GM12891 (cell line): ENCODE measurements at regions not wholly inside any gene's neighbourhood (a gene's known extent, or its start where the extent isn't known, plus 50 kb on each side); places are given as distances from the start of the nearest gene placed in this dataset.
A peak's percentile ranks its signal among the peaks of the same experiment; 100 is the strongest.
"Not testable (repeated sequence)": the region's sequence is repeated elsewhere in the genome, so short reads cannot be mapped to it uniquely, and the experiment has no call there.

Experiments used
- DNase-seq: peaks from one replicate; pipeline ENCODE4 v3.0.0; 2011; ENCODE audit warnings: low spot score; ENCODE audit not compliant: insufficient read length
- FAIRE-seq: peaks from 2 replicates; lab custom pipeline; 2011; peaks lifted over from hg19 to GRCh38; lab: Jason Lieb, UNC
- PAX5 ChIP-seq: IDR thresholded peaks from 2 replicates; pipeline ENCODE4 v1.6.1; 2011; ENCODE audit warnings: low read length, moderate library complexity, mild to moderate bottlenecking; ENCODE audit not compliant: insufficient read depth, severe bottlenecking
- POLR2A ChIP-seq: IDR thresholded peaks from 2 replicates; pipeline ENCODE4 v1.6.1; 2011; ENCODE audit warnings: low read depth, low read length, control low read depth
- POLR2AphosphoS5 ChIP-seq: IDR thresholded peaks from 2 replicates; pipeline ENCODE4 v1.6.1; 2011; ENCODE audit warnings: low read depth, low read length, control low read depth
- POU2F2 ChIP-seq: IDR thresholded peaks from 2 replicates; pipeline ENCODE4 v1.6.1; 2011; ENCODE audit warnings: low read depth, mild to moderate bottlenecking, control low read depth, low read length, moderate library complexity
- SPI1 ChIP-seq: IDR thresholded peaks from 2 replicates; pipeline ENCODE4 v1.6.1; 2011; ENCODE audit warnings: low read depth, low read length, control low read depth
- TAF1 ChIP-seq: IDR thresholded peaks from 2 replicates; pipeline ENCODE4 v1.6.1; 2011; ENCODE audit warnings: low read depth, low read length, control low read depth

DNA sequence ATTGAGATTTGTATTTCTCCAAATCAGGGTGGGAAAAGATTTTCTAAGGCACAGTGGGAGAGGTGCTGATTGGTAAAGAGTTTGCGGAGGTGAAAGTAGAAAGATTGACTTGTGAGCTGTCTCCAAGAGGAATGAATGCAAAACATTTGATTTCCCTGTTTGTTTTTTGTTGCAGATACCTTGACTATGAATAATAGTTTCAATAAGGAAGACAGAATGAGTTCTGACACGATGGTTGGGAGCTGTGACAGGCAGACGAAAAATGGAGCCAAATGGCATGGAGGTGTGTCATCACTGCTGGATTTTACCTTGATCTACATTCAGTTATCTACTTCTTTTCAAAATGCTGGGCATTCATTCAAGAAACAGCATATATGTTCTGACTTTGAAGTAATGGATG is 145.1 kb downstream of the NFKBIZ start:
- TF ChIP-seq SPI1 = no peak
- no peak for TF ChIP-seq POLR2AphosphoS5
- no peak for TF ChIP-seq POU2F2
- DNase-seq (no peak), FAIRE-seq (no peak)

DNA sequence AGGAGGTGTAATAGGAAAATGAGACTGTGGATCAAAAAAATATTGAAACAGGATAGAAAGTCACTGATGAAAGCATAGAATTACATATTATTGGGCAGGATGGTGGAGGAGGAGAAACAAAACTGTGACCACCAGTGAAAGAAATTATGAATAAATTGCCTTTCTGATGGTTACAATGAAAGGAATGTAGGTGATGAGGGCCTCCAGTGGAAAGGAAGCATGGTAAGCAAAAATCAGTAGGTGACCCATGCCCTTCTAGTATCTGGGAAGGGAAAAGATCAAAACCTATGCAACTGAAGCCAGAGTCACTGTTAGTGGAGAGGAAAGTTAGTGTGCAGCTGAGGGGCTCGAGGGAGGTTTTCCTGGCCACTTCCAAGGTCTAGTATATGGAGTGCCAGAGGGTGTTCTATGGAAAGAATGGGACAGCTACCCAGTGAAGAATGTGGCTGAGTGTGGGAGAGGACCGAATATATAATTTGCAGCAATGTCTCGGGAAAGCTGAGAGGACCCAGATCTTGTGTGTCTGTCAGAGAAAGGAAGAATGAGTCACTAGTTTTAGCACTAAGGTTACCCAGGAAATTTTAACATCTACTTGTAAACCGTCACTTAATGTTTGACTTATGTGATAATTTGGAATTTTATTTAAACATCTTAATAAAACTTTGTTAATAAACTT is 146.2 kb downstream of the NFKBIZ start:
- FAIRE-seq (peak; percentile 73), DNase-seq (no peak)
- no peak for TF ChIP-seq POU2F2

DNA sequence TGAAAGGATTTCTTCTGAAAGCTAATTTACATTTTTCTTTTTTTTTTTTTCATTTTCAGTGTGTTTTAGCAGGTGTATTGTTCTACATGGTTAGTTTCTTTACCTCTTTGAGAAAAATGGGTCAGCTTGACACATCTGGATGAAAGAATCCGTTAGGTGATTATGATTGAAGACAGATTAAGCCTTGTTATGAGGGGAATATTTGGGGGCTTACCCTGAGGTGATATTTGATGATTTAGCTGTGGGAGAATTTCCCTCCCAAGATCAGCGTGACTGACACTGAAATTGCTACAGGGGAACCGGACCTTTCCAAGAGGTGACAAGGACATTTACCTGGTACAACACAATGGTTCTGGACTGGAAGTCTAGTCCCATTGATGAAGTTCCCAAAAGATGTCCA is 147.5 kb downstream of the NFKBIZ start:
- FAIRE-seq = peak; percentile 79
- DNase-seq = no peak
- TF ChIP-seq SPI1 (peak; percentile 61), PAX5 (no peak)

DNA sequence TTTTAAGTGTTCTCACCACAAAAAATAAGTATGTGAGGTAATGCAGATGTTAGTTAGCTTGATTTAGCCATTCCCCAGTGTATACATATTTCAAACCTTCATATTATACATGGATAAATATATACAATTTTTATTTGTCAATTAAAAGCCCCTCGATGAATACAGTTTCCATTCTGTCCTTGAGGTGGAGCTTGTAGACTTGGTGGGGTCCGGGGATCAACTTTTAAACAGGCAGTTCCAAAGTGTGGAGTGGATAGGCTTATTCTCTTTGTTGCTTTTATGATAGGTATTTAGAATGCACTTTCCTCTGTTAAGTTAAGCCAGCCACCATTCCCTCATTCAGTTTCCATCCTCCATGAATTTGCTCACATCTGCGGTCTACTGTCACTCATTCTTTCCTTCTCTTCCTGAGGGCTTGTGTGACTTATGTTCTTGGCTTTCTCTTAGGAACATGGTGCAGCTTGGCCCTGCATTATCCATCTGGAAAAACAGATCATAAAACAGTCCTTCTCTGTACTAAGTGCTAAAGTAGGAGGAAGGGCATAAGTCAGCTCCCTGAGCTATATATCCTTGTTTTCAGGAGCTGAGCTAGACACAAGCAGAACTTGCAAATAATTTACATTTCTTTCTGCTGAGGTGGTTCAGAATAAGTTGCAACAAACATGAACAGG is 149.1 kb downstream of the NFKBIZ start:
- DNase-seq = no peak
- peak; percentile 31 for FAIRE-seq
- TF ChIP-seq PAX5 = no peak
- TF ChIP-seq POLR2AphosphoS5 = no peak
- no peak for TF ChIP-seq SPI1
- no peak for TF ChIP-seq TAF1
- TF ChIP-seq POU2F2 = no peak
- no peak for TF ChIP-seq POLR2A

DNA sequence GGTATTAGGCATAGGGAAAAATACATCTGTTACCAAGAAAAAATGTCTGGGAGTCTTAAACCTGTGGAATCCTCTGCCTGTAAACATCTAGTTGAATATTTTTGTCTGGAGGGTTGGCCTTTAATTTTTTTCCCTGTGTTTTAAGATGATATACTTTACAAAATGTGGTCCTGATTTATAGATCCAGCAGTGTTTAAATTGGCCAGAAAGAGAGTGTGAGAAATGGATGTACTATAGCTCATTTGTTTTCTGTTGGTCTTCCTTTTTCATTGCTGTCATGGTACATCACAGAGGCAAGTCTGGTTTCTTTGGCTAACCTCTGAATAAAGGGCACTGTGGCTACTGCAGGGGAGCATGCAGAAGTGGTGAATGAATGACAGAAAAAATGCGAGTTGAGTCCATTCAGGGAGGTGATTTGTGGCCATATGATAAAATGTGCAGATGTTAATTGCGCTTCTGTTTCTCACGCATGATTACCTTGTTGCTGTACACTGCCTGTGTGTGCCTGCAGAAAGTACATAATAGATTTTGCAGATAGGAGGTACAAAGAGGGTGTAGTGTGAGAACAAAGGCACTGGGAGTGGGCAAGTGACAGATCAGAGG is 150.0 kb downstream of the NFKBIZ start:
- TF ChIP-seq POLR2A = no peak
- TF ChIP-seq PAX5 = no peak
- DNase-seq (no peak), FAIRE-seq (peak; percentile 92)

DNA sequence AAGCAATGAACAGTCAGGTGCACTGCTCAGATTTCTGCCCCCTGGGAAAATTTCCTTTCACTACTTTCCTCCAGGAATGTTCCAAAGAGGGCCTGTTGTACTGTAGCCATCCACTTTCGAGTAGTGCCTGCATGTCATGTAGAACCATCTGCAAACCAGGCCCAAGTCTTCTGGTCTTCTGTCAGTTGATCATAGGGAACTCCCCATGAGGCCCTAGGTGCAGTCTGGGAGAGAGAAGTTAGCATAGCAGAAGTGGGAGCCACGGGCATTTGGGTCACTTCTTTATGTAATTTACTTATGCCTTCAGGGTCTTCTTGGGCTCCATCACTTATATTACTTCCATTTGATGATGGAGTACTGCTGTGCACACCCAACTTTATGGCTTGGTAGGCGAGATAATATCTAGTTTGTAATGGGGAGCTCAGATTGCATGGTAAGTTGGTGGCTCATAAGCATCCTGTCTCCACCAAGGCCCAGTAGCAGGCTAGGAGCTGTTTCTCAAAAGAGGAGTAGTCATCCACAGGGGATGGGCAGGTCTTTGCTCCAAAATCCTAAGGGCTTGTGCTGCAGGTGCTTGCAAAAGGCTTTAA is 151.4 kb downstream of the NFKBIZ start:
- FAIRE-seq (no peak), DNase-seq (no peak)
- TF ChIP-seq TAF1 (no peak), SPI1 (peak; percentile 58; the same call in 1 of the 2 replicates), POLR2AphosphoS5 (no peak)

DNA sequence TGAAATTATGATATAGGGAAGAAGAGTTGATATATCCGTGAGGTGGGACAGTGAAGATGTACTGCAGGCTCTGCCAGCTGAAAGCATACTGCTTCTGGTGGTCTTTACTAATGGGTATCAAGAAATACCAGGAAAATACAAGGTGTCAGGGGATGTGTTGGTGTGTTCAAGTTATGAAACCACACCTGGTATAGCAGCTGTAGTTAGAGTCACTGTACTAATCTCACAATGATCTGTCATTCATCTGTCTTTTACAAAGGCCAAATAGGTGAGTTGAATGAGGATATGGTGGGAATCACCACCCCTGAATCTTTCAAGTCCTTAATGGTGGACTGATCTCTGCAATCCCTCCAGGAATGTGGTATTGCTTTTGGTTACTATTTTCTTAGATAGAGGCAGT is 152.7 kb downstream of the NFKBIZ start:
- DNase-seq (no peak), FAIRE-seq (peak; percentile 45)
- TF ChIP-seq POLR2A = no peak
- no peak for TF ChIP-seq SPI1
- no peak for TF ChIP-seq PAX5
- no peak for TF ChIP-seq POU2F2
- no peak for TF ChIP-seq TAF1
- TF ChIP-seq POLR2AphosphoS5 = no peak

DNA sequence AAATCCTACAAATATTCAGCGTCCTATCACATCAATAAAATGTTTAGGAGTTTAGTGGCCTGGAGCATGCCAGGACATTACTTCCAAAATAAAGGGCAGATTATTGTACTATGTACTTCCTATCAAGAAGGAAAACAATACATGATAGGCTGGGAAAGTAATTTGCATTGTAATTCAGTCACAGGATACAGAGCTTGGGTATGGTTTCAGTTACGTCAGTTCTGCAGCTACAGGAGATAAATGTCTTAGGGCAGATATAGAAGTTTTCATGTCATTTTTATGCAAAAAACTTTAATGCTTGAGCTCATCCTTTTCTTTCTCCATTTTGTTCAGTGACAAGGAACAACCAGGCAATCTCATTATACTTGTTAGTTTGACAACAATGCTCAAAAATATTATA is 155.2 kb downstream of the NFKBIZ start:
- DNase-seq (no peak), FAIRE-seq (no peak)
- TF ChIP-seq SPI1 (no peak), POLR2A (no peak), POU2F2 (no peak), PAX5 (no peak), POLR2AphosphoS5 (no peak), TAF1 (no peak)

DNA sequence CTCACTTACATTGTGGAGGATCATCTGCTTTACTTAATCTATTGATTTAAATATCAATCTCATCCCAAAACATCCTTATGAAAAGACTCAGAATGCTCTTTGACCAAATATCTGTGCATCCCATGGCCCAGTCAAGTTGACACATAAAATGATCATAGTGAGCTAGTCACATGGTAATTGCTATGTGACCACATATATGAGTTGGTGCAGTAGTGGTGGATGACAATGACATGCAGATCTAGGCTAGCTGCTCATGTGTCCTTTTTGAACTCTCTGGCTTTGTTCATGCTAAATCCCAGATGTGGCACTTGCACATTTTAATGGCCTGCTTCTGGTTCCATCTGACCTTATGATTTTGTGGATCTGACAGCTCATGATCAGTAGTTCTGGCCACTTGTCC is 156.2 kb downstream of the NFKBIZ start:
- FAIRE-seq (peak; percentile 45), DNase-seq (no peak)
- TF ChIP-seq PAX5 (no peak), POLR2A (no peak), TAF1 (no peak), SPI1 (no peak), POLR2AphosphoS5 (no peak), POU2F2 (no peak)

DNA sequence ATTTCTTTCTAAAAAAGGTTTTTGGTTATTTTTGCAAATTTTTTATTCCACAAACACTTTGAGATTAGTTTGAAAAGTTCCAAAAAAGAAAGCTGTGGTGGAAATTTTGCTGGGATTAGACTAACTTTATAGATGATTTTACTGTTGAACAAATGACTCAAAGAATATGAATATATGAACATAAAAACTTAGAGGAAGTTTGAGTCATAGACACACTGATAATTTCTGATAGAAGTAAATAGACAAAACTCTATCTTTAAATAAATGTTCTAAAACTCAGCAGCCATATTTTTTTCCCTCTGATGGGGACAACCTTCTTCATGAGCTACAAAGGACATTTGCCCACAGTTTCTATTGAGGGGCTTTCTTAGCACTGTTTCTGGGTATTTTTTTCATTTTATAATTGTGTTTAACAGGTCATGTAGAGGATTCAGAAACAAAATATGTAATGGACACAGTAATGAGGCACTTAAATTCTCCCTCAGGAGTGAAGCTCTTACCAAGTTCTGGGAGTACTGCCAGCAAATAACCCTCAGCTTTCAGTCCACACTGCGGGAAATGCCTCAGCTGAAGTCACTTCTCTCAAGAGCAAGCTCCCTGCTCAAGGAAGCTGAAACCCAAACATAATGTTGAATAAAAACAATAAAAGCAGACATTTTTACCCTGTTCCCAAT is 157.6 kb downstream of the NFKBIZ start:
- no peak for DNase-seq
- TF ChIP-seq SPI1 = no peak
- TF ChIP-seq POLR2A = no peak
- TF ChIP-seq TAF1 = no peak
- no peak for TF ChIP-seq PAX5
- TF ChIP-seq POLR2AphosphoS5 = no peak
- no peak for TF ChIP-seq POU2F2
- no peak for FAIRE-seq

DNA sequence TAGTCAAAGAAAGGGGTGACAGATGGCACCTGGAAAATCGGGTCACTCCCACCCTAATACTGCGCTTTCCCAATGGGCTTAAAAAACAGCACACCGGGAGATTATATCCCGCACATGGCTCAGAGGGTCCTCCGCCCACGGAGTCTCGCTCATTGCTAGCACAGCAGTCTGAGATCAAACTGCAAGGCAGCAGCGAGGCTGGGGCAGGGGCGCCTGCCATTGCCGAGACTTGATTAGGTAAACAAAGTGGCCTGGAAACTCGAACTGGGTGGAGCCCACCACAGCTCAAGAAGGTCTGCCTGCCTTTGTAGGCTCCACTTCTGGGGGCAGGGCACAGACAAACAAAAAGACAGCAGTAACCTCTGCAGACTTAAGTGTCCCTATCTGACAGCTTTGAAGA is 159.1 kb downstream of the NFKBIZ start:
- FAIRE-seq, DNase-seq: not testable (repeated sequence)
